Thoracic aorta (tissue), 2 donors: ENCODE measurements at regions not wholly inside any gene's neighbourhood (a gene's known extent, or its start where the extent isn't known, plus 50 kb on each side); places are given as distances from the start of the nearest gene placed in this dataset.

Source experiments
- ATAC-seq: fragments of 150-250 bp; one replicate; pipeline ENCODE4 v1.8.0; 2017; ENCODE audit warnings: low read depth; ENCODE audit not compliant: insufficient number of reproducible peaks, low FRiP score
- DNase-seq: peaks from one replicate; pipeline ENCODE4 v3.0.0-alpha.2; 2020; ENCODE audit warnings: low spot score
- H3K27ac ChIP-seq, 2 donors: fragments of 200-600 bp; sonication (generic); 1 replicate in 1 of 2; 2 replicates in 1 of 2; pipeline ENCODE4 v1.5.1; 2016; ENCODE audit warnings: mild to moderate bottlenecking in 2 of 2, moderate library complexity in 2 of 2
- H3K27me3 ChIP-seq: fragments of 200-600 bp; sonication (generic); replicated peaks from 2 replicates; pipeline ENCODE4 v1.6.0; 2016; ENCODE audit warnings: mild to moderate bottlenecking; ENCODE audit not compliant: insufficient read depth
- H3K36me3 ChIP-seq: fragments of 200-600 bp; sonication (generic); one replicate; pipeline ENCODE4 v1.5.1; 2016
- H3K4me1 ChIP-seq, 2 donors: fragments of 200-600 bp; sonication (generic); 1 replicate in 1 of 2; 2 replicates in 1 of 2; pipeline versions ENCODE4 v1.5.1 to v1.6.0; 2016; ENCODE audit warnings: low read depth in 2 of 2, mild to moderate bottlenecking in 1 of 2; ENCODE audit not compliant: control insufficient read depth in 1 of 2
- H3K4me3 ChIP-seq: fragments of 200-600 bp; sonication (generic); 2 replicates; pipeline ENCODE4 v1.5.1; 2016; ENCODE audit warnings: mild to moderate bottlenecking
- H3K9me3 ChIP-seq: fragments of 200-600 bp; sonication (generic); 2 replicates; pipeline ENCODE4 v1.5.1; 2016
- TF ChIP-seq, protein P1 (sequence below): fragments of 200-600 bp; sonication (generic); IDR thresholded peaks from one replicate; pipeline ENCODE4 v1.5.1; 2019; ENCODE audit warnings: antibody characterized with exemption

DNA sequence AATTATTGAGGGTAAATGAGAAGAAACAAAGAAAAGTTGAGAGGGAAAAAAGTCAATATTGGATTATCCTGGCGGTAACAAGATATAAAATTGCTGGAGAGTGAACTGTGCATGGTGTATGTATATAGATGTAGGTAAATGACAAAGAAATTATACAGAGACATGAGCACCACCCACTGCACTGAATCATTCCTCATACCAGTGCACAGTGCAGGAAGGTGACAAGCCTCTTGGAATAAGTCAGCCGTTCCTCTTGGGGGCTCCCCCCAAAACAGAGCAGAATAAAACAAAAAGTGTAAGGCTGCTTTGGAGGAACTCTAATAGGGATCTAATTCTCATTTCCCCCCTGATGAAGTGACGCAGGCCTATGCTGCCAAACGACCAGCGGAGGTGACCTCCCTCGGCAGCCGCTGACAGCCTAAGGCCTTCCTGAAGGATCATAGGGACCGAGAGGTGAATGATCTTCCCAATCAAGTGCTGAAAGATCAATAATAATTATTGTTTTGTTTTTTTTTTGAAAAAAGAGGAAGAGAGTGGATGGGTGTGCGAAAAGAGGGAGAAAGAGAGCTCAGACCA is 245.0 kb downstream of the PSAT1 start:
- TF ChIP-seq, protein P1, sequence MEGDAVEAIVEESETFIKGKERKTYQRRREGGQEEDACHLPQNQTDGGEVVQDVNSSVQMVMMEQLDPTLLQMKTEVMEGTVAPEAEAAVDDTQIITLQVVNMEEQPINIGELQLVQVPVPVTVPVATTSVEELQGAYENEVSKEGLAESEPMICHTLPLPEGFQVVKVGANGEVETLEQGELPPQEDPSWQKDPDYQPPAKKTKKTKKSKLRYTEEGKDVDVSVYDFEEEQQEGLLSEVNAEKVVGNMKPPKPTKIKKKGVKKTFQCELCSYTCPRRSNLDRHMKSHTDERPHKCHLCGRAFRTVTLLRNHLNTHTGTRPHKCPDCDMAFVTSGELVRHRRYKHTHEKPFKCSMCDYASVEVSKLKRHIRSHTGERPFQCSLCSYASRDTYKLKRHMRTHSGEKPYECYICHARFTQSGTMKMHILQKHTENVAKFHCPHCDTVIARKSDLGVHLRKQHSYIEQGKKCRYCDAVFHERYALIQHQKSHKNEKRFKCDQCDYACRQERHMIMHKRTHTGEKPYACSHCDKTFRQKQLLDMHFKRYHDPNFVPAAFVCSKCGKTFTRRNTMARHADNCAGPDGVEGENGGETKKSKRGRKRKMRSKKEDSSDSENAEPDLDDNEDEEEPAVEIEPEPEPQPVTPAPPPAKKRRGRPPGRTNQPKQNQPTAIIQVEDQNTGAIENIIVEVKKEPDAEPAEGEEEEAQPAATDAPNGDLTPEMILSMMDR: no peak
- Histone ChIP-seq H3K9me3 (no peaks in the 10 kb centered on the region), H3K4me1 (no peaks in the 10 kb centered on the region), H3K4me3 (no peak overlapping the region), H3K27me3 (no peaks in the 10 kb centered on the region), H3K36me3 (no peaks in the 10 kb centered on the region), H3K27ac (no peak overlapping the region)
- no peak for DNase-seq
- ATAC-seq: no peak

DNA sequence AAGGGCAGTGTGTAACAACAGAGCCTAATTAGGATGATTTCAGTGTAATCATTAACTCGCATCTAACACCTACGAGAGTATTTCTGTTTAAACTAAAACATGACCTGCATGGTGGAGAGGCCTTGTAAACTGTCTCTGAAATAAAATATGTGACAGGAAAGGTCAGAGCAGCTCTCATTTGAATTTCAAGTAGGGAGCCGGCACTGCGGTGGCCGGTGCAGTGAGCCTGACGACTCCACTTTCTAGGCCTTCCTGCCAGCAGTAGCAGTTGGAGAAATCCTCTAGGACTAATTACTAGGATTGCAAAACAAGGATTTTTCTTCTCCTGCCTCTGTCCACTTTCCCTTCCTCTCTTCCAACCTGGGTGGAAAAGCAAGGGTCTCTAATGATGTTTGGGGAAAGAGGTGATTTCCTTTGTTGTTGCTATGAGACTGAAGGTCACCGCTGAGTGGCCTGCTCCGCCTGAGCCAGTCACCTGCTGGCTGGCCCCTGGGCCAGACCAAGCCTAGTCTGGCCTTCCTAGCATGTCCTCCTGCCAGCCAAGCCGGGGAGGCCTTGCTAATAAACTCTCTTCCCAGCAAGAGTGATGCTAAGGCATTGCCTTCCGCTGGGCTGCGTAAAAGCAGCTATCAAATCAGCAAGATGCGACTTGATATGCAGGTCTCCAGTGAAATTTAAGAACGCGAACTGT is 245.7 kb downstream of the PSAT1 start:
- TF ChIP-seq, protein P1: no peak
- no peaks in the 10 kb centered on the region for H3K27me3 ChIP-seq
- DNase-seq (no peak), ATAC-seq (no peak)
- H3K4me1 ChIP-seq: no peaks in the 10 kb centered on the region
- no peak overlapping the region for H3K4me3 ChIP-seq
- H3K36me3 ChIP-seq: no peaks in the 10 kb centered on the region
- no peaks in the 10 kb centered on the region for H3K9me3 ChIP-seq
- no peak overlapping the region for H3K27ac ChIP-seq

DNA sequence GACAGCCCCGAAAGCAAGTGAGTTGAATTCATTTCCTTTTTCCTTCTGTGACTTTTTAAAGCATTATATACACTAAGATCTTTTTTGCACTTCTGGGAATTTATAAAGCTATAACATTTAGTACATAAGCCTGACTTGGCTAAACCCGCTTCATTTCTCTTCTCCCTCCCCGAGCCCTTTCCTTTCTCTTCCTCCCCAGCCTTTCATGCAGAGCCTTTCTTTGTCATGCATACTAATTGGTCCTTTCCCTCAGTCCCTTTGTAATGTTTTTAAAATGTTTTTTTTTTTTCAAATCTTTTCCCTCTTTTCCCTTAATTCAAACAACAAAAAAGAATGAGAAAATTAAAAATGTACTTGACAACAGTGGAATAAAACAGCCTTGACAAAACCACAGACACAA is 246.4 kb downstream of the PSAT1 start:
- TF ChIP-seq, protein P1: no peak
- H3K36me3 ChIP-seq: no peaks in the 10 kb centered on the region
- H3K27me3 ChIP-seq: no peaks in the 10 kb centered on the region
- H3K4me1 ChIP-seq: no peaks in the 10 kb centered on the region
- DNase-seq (no peak), ATAC-seq (no peak)
- no peak overlapping the region for H3K27ac ChIP-seq
- no peaks in the 10 kb centered on the region for H3K9me3 ChIP-seq
- no peak overlapping the region for H3K4me3 ChIP-seq

DNA sequence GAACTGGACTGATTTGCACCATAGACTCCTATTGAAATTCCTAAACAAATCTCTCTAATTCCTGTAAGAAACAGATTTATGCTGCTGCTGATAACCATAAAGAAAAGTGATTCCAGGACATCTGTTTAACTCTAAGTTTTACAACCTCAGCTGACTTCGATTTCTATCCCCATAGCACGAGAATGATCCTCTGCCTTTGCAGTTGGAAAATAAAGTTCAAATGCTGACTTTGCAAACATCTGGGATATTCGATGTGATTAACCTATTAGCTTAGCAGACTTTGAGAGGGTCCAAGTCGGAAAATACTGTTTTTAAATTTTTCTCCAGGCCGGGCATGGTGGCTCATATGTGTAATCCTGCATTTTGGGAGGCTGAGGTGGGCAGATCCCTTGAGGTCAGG is 247.3 kb downstream of the PSAT1 start:
- no peak for ATAC-seq

DNA sequence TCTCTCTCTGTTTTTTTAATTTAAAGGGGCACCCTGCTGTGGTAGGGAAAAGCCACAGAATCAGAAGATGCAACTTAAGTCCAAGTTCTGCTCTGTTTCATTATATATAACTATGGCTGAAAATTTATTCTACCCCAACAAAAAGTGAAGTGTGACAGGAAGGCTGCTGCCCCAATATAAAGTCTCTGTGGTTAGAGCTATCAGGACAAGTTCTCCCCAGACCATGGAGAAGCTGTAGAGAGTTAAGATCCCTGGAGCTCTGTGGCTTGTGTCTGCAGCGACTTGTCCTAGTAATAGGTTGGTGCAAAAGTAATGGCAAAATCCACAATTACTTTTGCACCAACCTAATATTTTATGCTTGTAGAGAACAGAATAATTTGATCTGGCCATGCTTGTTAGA is 250.9 kb downstream of the PSAT1 start:
- H3K36me3 ChIP-seq: no peaks in the 10 kb centered on the region
- ATAC-seq (no peak), DNase-seq (no peak)
- no peaks in the 10 kb centered on the region for H3K27me3 ChIP-seq
- TF ChIP-seq, protein P1: no peak
- H3K9me3 ChIP-seq: no peaks in the 10 kb centered on the region
- H3K27ac ChIP-seq: no peak overlapping the region
- H3K4me1 ChIP-seq: peaks cover 0 to 8% of the 10 kb centered on the region in 2 donors
- H3K4me3 ChIP-seq: no peak overlapping the region

More for the DNA sequence above, 247.3 kb downstream of the PSAT1 start:
- Histone ChIP-seq H3K27ac (no peak overlapping the region), H3K4me3 (no peak overlapping the region), H3K9me3 (no peaks in the 10 kb centered on the region), H3K27me3 (no peaks in the 10 kb centered on the region), H3K36me3 (no peaks in the 10 kb centered on the region), H3K4me1 (peaks cover 0 to 2% of the 10 kb centered on the region in 2 donors)
- TF ChIP-seq, protein P1: no peak
- no peak for DNase-seq
